ENCODE measurements at regions not wholly inside any gene's neighbourhood (a gene's known extent, or its start where the extent isn't known, plus 50 kb on each side); places are given as distances from the start of the nearest gene placed in this dataset.

GRCh38 chr11:95375451-95375850, 144.4 kb upstream of the SESN3 start:
- DNase-seq: no peak

- no peak for DNase-seq
These were observed 143.1 kb upstream of the SESN3 start for GRCh38 chr11:95374105-95374504.

GRCh38 chr11:95373241-95373640, 142.2 kb upstream of the SESN3 start:
- no peak for DNase-seq

GRCh38 chr11:95372097-95372656, 141.2 kb upstream of the SESN3 start:
- no peak for DNase-seq

GRCh38 chr11:95371153-95371552, 140.2 kb upstream of the SESN3 start:
- DNase-seq: no peak

- no peak for DNase-seq
These were observed 136.7 kb upstream of the SESN3 start for GRCh38 chr11:95367726-95368125.

- no peak for DNase-seq
These were observed 134.3 kb upstream of the SESN3 start for GRCh38 chr11:95365348-95365747.

- no peak for DNase-seq
These were observed 133.6 kb upstream of the SESN3 start for GRCh38 chr11:95364324-95365295.

- DNase-seq: no peak
These were observed 132.7 kb upstream of the SESN3 start for GRCh38 chr11:95363708-95364107.

GRCh38 chr11:95363164-95363563, 132.2 kb upstream of the SESN3 start:
- DNase-seq: no peak

GRCh38 chr11:95361180-95361579, 130.2 kb upstream of the SESN3 start:
- no peak for DNase-seq

GRCh38 chr11:95360377-95361075, 129.5 kb upstream of the SESN3 start:
- DNase-seq: no peak

GRCh38 chr11:95359756-95360155, 128.8 kb upstream of the SESN3 start:
- DNase-seq: no peak

GRCh38 chr11:95359341-95359663, 128.3 kb upstream of the SESN3 start:
- no peak for DNase-seq

- no peak for DNase-seq
These were observed 127.7 kb upstream of the SESN3 start for GRCh38 chr11:95358511-95359340.

- DNase-seq: no peak
These were observed 123.3 kb upstream of the SESN3 start for GRCh38 chr11:95354304-95354703.

GRCh38 chr11:95353706-95354105, 122.7 kb upstream of the SESN3 start:
- no peak for DNase-seq

GRCh38 chr11:95352733-95353346, 121.8 kb upstream of the SESN3 start:
- DNase-seq: no peak

- no peak for DNase-seq
These were observed 118.4 kb upstream of the SESN3 start for GRCh38 chr11:95349345-95349942.

- no peak for DNase-seq
These were observed 115.3 kb upstream of the SESN3 start for GRCh38 chr11:95346265-95346664.

- DNase-seq: no peak
These were observed 114.6 kb upstream of the SESN3 start for GRCh38 chr11:95345651-95346050.
